ENCODE measurements at regions not wholly inside any gene's neighbourhood (a gene's known extent, or its start where the extent isn't known, plus 50 kb on each side); places are given as distances from the start of the nearest gene placed in this dataset.

- no peak overlapping the region for H3K27ac ChIP-seq
- TF ChIP-seq, protein P1, sequence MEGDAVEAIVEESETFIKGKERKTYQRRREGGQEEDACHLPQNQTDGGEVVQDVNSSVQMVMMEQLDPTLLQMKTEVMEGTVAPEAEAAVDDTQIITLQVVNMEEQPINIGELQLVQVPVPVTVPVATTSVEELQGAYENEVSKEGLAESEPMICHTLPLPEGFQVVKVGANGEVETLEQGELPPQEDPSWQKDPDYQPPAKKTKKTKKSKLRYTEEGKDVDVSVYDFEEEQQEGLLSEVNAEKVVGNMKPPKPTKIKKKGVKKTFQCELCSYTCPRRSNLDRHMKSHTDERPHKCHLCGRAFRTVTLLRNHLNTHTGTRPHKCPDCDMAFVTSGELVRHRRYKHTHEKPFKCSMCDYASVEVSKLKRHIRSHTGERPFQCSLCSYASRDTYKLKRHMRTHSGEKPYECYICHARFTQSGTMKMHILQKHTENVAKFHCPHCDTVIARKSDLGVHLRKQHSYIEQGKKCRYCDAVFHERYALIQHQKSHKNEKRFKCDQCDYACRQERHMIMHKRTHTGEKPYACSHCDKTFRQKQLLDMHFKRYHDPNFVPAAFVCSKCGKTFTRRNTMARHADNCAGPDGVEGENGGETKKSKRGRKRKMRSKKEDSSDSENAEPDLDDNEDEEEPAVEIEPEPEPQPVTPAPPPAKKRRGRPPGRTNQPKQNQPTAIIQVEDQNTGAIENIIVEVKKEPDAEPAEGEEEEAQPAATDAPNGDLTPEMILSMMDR (conservative IDR thresholded peaks at IDR 0.05; ENCODE audit: low read depth): no peak
- POLR2A ChIA-PET (ENCODE audit: low non-redundant PET): interaction anchor here (0.9 kb wide), 1 partner anchor 76 kb away, joined by 3 read pairs; no protein-coding TSS in a partner anchor
- CTCF ChIA-PET: no interaction called here
- DNase-seq (ENCODE audit: low spot score): no peak
Observed at GRCh38 chr1:199163267-199163666, 524.4 kb downstream of the PTPRC start.

GRCh38 chr1:199163670-199164069 is 524.8 kb downstream of the PTPRC start:
- DNase-seq (ENCODE audit: low spot score): no peak
- TF ChIP-seq, protein P1 (conservative IDR thresholded peaks at IDR 0.05; ENCODE audit: low read depth): no peak
- ChIA-PET CTCF (no interaction called here), POLR2A (ENCODE audit: low non-redundant PET) (interaction anchor here (0.9 kb wide), 1 partner anchor 76 kb away, joined by 3 read pairs; no protein-coding TSS in a partner anchor)
- H3K27ac ChIP-seq: no peak overlapping the region

GRCh38 chr1:199167460-199167859 is 528.6 kb downstream of the PTPRC start:
- ChIA-PET CTCF (interaction anchor here (0.7 kb wide), 1 partner anchor 9 kb away, joined by 3 read pairs; no protein-coding TSS in a partner anchor), POLR2A (ENCODE audit: low non-redundant PET) (no interaction called here)
- DNase-seq (ENCODE audit: low spot score): no peak

DNA sequence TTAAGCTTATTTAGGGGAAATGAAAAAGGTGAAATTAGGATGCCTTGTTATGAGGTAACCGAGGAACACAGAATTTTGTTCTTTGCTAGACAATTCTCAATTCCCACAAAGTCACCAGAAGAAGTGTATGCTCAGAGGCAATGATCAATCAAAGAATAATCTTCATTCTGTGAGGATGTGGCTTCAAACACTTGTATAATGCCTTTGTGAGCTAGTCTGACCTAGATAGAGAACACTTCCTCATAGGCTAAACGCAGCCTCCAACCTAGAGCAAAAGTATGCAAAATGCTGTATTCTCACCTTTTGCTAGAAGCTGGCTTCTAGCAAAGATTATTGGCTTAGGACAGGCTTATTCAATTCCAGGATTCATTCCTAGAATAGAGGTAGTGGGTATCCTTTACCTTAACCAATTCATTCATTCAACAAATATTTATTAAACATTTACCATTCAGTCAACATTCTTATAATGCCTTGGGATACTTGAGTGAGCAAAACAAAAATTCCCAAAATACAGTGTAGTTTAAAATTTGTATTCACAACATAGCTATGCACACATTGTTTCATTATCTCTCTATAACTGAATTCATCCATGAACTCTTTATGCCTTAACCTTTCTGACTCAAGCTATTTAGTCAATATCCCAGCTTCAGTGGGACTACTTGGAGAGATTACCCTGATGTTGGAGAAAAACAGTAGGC is 530.2 kb downstream of the PTPRC start:
- CTCF ChIA-PET: interaction anchor here (0.6 to 0.7 kb wide), 3 partner anchors 101 to 904 kb away, joined by 3 to 8 read pairs (median 3); no protein-coding TSS in a partner anchor
- TF ChIP-seq, protein P1 (conservative IDR thresholded peaks at IDR 0.05; ENCODE audit: low read depth): no peak
- POLR2A ChIA-PET (ENCODE audit: low non-redundant PET): no interaction called here
- H3K27ac ChIP-seq: no peak overlapping the region
- no peak for DNase-seq (ENCODE audit: low spot score)

More at GRCh38 chr1:199167460-199167859, 528.6 kb downstream of the PTPRC start:
- H3K27ac ChIP-seq: no peak overlapping the region
- TF ChIP-seq, protein P1 (conservative IDR thresholded peaks at IDR 0.05; ENCODE audit: low read depth): no peak

- POLR2A ChIA-PET (ENCODE audit: low non-redundant PET): no interaction called here
- H3K27ac ChIP-seq: no peak overlapping the region
- TF ChIP-seq, protein P1 (conservative IDR thresholded peaks at IDR 0.05; ENCODE audit: low read depth): no peak
- CTCF ChIA-PET: interaction anchor here (0.7 kb wide), 1 partner anchor 1913 kb away, joined by 3 read pairs; no protein-coding TSS in a partner anchor
- no peak for DNase-seq (ENCODE audit: low spot score)
Observed at GRCh38 chr1:199170711-199171110, 531.9 kb downstream of the PTPRC start.

DNA sequence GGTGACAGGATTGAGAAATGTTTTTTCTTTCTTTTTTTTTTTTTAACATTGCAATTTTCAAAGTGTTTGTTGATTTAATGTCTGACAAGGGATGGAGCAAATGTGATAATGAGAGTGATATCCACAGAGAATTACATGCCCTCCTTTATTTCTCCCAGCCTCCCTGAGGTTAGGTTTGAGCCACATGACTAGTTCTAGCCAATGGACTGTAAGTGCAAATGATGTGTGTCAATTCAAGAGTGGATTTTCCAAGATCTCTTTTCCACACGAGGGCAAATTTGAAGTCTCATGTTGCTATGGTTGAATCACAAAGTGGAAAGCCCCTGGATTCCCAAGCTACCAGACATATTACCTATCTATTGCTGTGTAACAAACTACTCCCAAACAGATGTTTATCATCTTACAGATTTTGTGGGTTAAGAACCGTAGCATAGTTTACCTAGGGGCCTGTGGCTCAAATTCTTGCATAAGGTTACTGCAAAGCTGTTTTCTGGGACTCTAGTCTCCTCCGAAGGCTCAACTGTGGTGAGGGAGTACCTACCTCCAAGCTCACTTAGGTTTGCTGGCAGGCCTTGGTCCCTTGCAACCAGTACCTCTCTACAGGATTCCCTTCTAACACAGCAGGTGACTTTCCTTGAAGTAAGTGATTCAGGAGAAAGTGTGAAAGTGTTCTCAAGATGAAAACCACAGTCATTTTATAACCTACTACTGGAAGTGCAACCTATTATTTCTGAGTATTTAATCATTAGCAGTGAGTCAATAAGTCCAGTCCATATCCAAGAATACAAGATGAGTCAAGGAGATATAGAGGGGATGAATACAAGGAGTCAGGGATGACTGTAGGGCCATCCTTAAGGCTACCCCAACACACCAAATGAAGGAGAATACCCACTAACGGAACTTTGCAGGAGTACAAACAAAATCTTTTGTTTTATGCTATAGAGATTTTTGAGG is 533.6 kb downstream of the PTPRC start:
- DNase-seq (ENCODE audit: low spot score): no peak
- ChIA-PET CTCF (interaction anchor here (0.6 kb wide), 1 partner anchor 400 kb away, joined by 3 read pairs; no protein-coding TSS in a partner anchor), POLR2A (ENCODE audit: low non-redundant PET) (no interaction called here)
- TF ChIP-seq, protein P1 (conservative IDR thresholded peaks at IDR 0.05; ENCODE audit: low read depth): no peak
- H3K27ac ChIP-seq: no peak overlapping the region
